Activated naive CD8-positive, alpha-beta T cell treated with anti-CD3 and anti-CD28 coated beads, Interleukin-2, amount 50 U/mL, for 24 hours (primary cell): ENCODE measurements at regions not wholly inside any gene's neighbourhood (a gene's known extent, or its start where the extent isn't known, plus 50 kb on each side); places are given as distances from the start of the nearest gene placed in this dataset.

Experiments used
- ATAC-seq: fragments of 150-1000 bp; cut with Tn5 transposase; one replicate; pipeline ENCODE4 v1.10.0; 2021
- DNase-seq: peaks from one replicate; pipeline ENCODE4 v3.0.0; 2021
- H3K27ac Mint-ChIP-seq: one replicate; pipeline ENCODE4 v1.8.0; 2021; ENCODE audit warnings: mild to moderate bottlenecking, mixed read lengths
- H3K27me3 Mint-ChIP-seq: one replicate; pipeline ENCODE4 v1.8.0; 2021; ENCODE audit warnings: mixed read lengths
- H3K36me3 Mint-ChIP-seq: one replicate; pipeline ENCODE4 v1.8.0; 2021; ENCODE audit warnings: low read depth, mixed read lengths
- H3K4me1 Mint-ChIP-seq: one replicate; pipeline ENCODE4 v1.8.0; 2021; ENCODE audit warnings: mixed read lengths
- H3K4me3 Mint-ChIP-seq: one replicate; pipeline ENCODE4 v1.8.0; 2021; ENCODE audit warnings: mild to moderate bottlenecking, moderate library complexity, mixed read lengths
- H3K9me3 Mint-ChIP-seq: one replicate; pipeline ENCODE4 v1.8.0; 2021; ENCODE audit warnings: mixed read lengths

GRCh38 chr7:145582742-145583303 is 533.8 kb upstream of the CNTNAP2 start:
- H3K9me3 Mint-ChIP-seq, result peaks cover 9% of the 10 kb centered on the region
- no peaks in the 10 kb centered on the region for H3K36me3 Mint-ChIP-seq
- ATAC-seq (no peak), DNase-seq (no peak)
- no peak overlapping the region for H3K4me3 Mint-ChIP-seq
- no peaks in the 10 kb centered on the region for H3K4me1 Mint-ChIP-seq
- no peak overlapping the region for H3K27ac Mint-ChIP-seq
- no peaks in the 10 kb centered on the region for H3K27me3 Mint-ChIP-seq

- Mint-ChIP-seq H3K4me1 (no peaks in the 10 kb centered on the region), H3K27me3 (no peaks in the 10 kb centered on the region), H3K9me3 (peaks cover 3% of the 10 kb centered on the region), H3K4me3 (no peak overlapping the region), H3K27ac (no peak overlapping the region), H3K36me3 (no peaks in the 10 kb centered on the region)
- ATAC-seq, result no peak
- no peak for DNase-seq
These were observed 558.8 kb upstream of the CNTNAP2 start for GRCh38 chr7:145557805-145558204.

- Mint-ChIP-seq H3K4me1 (no peaks in the 10 kb centered on the region), H3K27ac (no peak overlapping the region), H3K9me3 (peaks cover 4% of the 10 kb centered on the region)
These were observed 573.4 kb upstream of the CNTNAP2 start for GRCh38 chr7:145543242-145543641.

GRCh38 chr7:145539910-145540309 is 576.7 kb upstream of the CNTNAP2 start:
- H3K27me3 Mint-ChIP-seq, result no peaks in the 10 kb centered on the region
- H3K4me3 Mint-ChIP-seq, result no peak overlapping the region
- no peaks in the 10 kb centered on the region for H3K36me3 Mint-ChIP-seq
- H3K27ac Mint-ChIP-seq, result no peak overlapping the region
- ATAC-seq (no peak), DNase-seq (no peak)
- H3K9me3 Mint-ChIP-seq, result peaks cover 4% of the 10 kb centered on the region
- no peaks in the 10 kb centered on the region for H3K4me1 Mint-ChIP-seq

More at GRCh38 chr7:145543242-145543641, 573.4 kb upstream of the CNTNAP2 start:
- H3K36me3 Mint-ChIP-seq, result no peaks in the 10 kb centered on the region
- H3K4me3 Mint-ChIP-seq, result no peak overlapping the region
- no peak for ATAC-seq
- H3K27me3 Mint-ChIP-seq, result no peaks in the 10 kb centered on the region
- DNase-seq, result no peak

GRCh38 chr7:145534301-145534700 is 582.3 kb upstream of the CNTNAP2 start:
- H3K36me3 Mint-ChIP-seq, result no peaks in the 10 kb centered on the region
- peaks cover 7% of the 10 kb centered on the region for H3K9me3 Mint-ChIP-seq
- ATAC-seq (no peak), DNase-seq (no peak)
- no peaks in the 10 kb centered on the region for H3K27me3 Mint-ChIP-seq
- no peak overlapping the region for H3K4me3 Mint-ChIP-seq
- H3K27ac Mint-ChIP-seq, result no peak overlapping the region
- no peaks in the 10 kb centered on the region for H3K4me1 Mint-ChIP-seq

- ATAC-seq (no peak), DNase-seq (no peak)
- no peaks in the 10 kb centered on the region for H3K36me3 Mint-ChIP-seq
- peaks cover 7% of the 10 kb centered on the region for H3K9me3 Mint-ChIP-seq
- no peaks in the 10 kb centered on the region for H3K4me1 Mint-ChIP-seq
- no peak overlapping the region for H3K27ac Mint-ChIP-seq
- no peak overlapping the region for H3K4me3 Mint-ChIP-seq
- H3K27me3 Mint-ChIP-seq, result no peaks in the 10 kb centered on the region
These were observed 596.3 kb upstream of the CNTNAP2 start for GRCh38 chr7:145520284-145520683.

- H3K27me3 Mint-ChIP-seq, result no peaks in the 10 kb centered on the region
- no peak for DNase-seq
- no peak overlapping the region for H3K27ac Mint-ChIP-seq
- H3K9me3 Mint-ChIP-seq, result peaks cover 16% of the 10 kb centered on the region
- no peak for ATAC-seq
- H3K4me3 Mint-ChIP-seq, result no peak overlapping the region
- no peaks in the 10 kb centered on the region for H3K36me3 Mint-ChIP-seq
- no peaks in the 10 kb centered on the region for H3K4me1 Mint-ChIP-seq
These were observed 605.6 kb upstream of the CNTNAP2 start for GRCh38 chr7:145511004-145511403.

GRCh38 chr7:145497911-145498525 is 618.6 kb upstream of the CNTNAP2 start:
- H3K9me3 Mint-ChIP-seq, result peaks cover 17% of the 10 kb centered on the region
- H3K36me3 Mint-ChIP-seq, result no peaks in the 10 kb centered on the region
- H3K27me3 Mint-ChIP-seq, result no peaks in the 10 kb centered on the region
- ATAC-seq (no peak), DNase-seq (no peak)
- no peaks in the 10 kb centered on the region for H3K4me1 Mint-ChIP-seq
- no peak overlapping the region for H3K4me3 Mint-ChIP-seq
- H3K27ac Mint-ChIP-seq, result no peak overlapping the region

- H3K36me3 Mint-ChIP-seq, result no peaks in the 10 kb centered on the region
- no peak overlapping the region for H3K27ac Mint-ChIP-seq
- no peaks in the 10 kb centered on the region for H3K27me3 Mint-ChIP-seq
- DNase-seq (no peak), ATAC-seq (no peak)
- H3K4me1 Mint-ChIP-seq, result no peaks in the 10 kb centered on the region
- H3K4me3 Mint-ChIP-seq, result no peak overlapping the region
- peaks cover 42% of the 10 kb centered on the region for H3K9me3 Mint-ChIP-seq
These were observed 626.2 kb upstream of the CNTNAP2 start for GRCh38 chr7:145490356-145490755.

- ATAC-seq (no peak), DNase-seq (no peak)
- Mint-ChIP-seq H3K4me3 (no peak overlapping the region), H3K36me3 (no peaks in the 10 kb centered on the region), H3K9me3 (peaks cover 38% of the 10 kb centered on the region), H3K27ac (no peak overlapping the region), H3K4me1 (no peaks in the 10 kb centered on the region), H3K27me3 (no peaks in the 10 kb centered on the region)
These were observed 627.0 kb upstream of the CNTNAP2 start for GRCh38 chr7:145489609-145490008.

- ATAC-seq, result no peak
These were observed 627.8 kb upstream of the CNTNAP2 start for GRCh38 chr7:145488816-145489215.

GRCh38 chr7:145481985-145482384 is 634.6 kb upstream of the CNTNAP2 start:
- Mint-ChIP-seq H3K36me3 (no peaks in the 10 kb centered on the region), H3K9me3 (peaks cover 9% of the 10 kb centered on the region), H3K27ac (no peak overlapping the region), H3K4me3 (no peak overlapping the region), H3K27me3 (no peaks in the 10 kb centered on the region), H3K4me1 (no peaks in the 10 kb centered on the region)
- ATAC-seq (no peak), DNase-seq (no peak)

More at GRCh38 chr7:145488816-145489215, 627.8 kb upstream of the CNTNAP2 start:
- Mint-ChIP-seq H3K4me1 (no peaks in the 10 kb centered on the region), H3K9me3 (peaks cover 32% of the 10 kb centered on the region), H3K27ac (no peak overlapping the region), H3K4me3 (no peak overlapping the region), H3K27me3 (no peaks in the 10 kb centered on the region), H3K36me3 (no peaks in the 10 kb centered on the region)
- no peak for DNase-seq

GRCh38 chr7:145478541-145478940 is 638.1 kb upstream of the CNTNAP2 start:
- Mint-ChIP-seq H3K9me3 (peaks cover 10% of the 10 kb centered on the region), H3K27ac (no peak overlapping the region), H3K4me3 (no peak overlapping the region), H3K36me3 (no peaks in the 10 kb centered on the region), H3K27me3 (no peaks in the 10 kb centered on the region), H3K4me1 (no peaks in the 10 kb centered on the region)
- ATAC-seq, result no peak
- no peak for DNase-seq

- no peaks in the 10 kb centered on the region for H3K4me1 Mint-ChIP-seq
These were observed 638.3 kb upstream of the TPK1 start for GRCh38 chr7:145474009-145474686.

GRCh38 chr7:145471883-145472282 is 636.0 kb upstream of the TPK1 start:
- no peak overlapping the region for H3K4me3 Mint-ChIP-seq
- H3K4me1 Mint-ChIP-seq, result no peaks in the 10 kb centered on the region
- DNase-seq (no peak), ATAC-seq (no peak)
- no peaks in the 10 kb centered on the region for H3K27me3 Mint-ChIP-seq
- no peaks in the 10 kb centered on the region for H3K36me3 Mint-ChIP-seq
- H3K27ac Mint-ChIP-seq, result no peak overlapping the region
- peaks cover 9% of the 10 kb centered on the region for H3K9me3 Mint-ChIP-seq

More at GRCh38 chr7:145474009-145474686, 638.3 kb upstream of the TPK1 start:
- Mint-ChIP-seq H3K9me3 (peaks cover 8% of the 10 kb centered on the region), H3K4me3 (no peak overlapping the region), H3K36me3 (no peaks in the 10 kb centered on the region), H3K27ac (no peak overlapping the region), H3K27me3 (no peaks in the 10 kb centered on the region)
- DNase-seq, result no peak
- ATAC-seq, result no peak
